Transverse colon (tissue), 4 donors: ENCODE measurements at regions not wholly inside any gene's neighbourhood (a gene's known extent, or its start where the extent isn't known, plus 50 kb on each side); places are given as distances from the start of the nearest gene placed in this dataset.
A peak's percentile ranks its signal among the peaks of the same experiment; 100 is the strongest.

Experiments
- DNase-seq: peaks from one replicate; pipeline ENCODE4 v3.0.0-alpha.2; 2019
- H3K27ac ChIP-seq, 4 donors: fragments of 200-600 bp; sonication (generic); 2 replicates each; pipeline ENCODE4 v1.5.1; 2016 to 2018; ENCODE audit warnings: inconsistent platforms in 4 of 4
- H3K27me3 ChIP-seq: fragments of 200-600 bp; sonication (generic); 2 replicates; pipeline ENCODE4 v1.5.1; 2017; ENCODE audit warnings: inconsistent platforms
- H3K36me3 ChIP-seq, 4 donors: fragments of 200-600 bp; sonication (generic); 2 replicates each; pipeline ENCODE4 v1.5.1; 2017 to 2019; ENCODE audit warnings: inconsistent platforms in 4 of 4
- H3K4me1 ChIP-seq, 4 donors: fragments of 200-600 bp; sonication (generic); 2 replicates each; pipeline ENCODE4 v1.5.1; 2017 to 2020; ENCODE audit warnings: inconsistent platforms in 4 of 4
- H3K4me3 ChIP-seq, 4 donors: fragments of 200-600 bp; sonication (generic); 1 replicate in 1 of 4; 2 replicates in 3 of 4; pipeline versions ENCODE4 v1.5.1 to v1.6.1; 2017 to 2019; ENCODE audit warnings: inconsistent platforms in 4 of 4
- H3K9me3 ChIP-seq, 2 donors: fragments of 200-600 bp; sonication (generic); 2 replicates each; pipeline ENCODE4 v1.5.1; 2017 to 2019; ENCODE audit warnings: inconsistent platforms in 2 of 2
- CTCF ChIP-seq, 5 experiments: fragments of 200-600 bp in 3 of 5; fragments of 450-650 bp in 2 of 5; sonication (generic) in 3 of 5; IDR thresholded peaks; 1 replicate in 2 of 5; 2 replicates in 3 of 5; pipeline ENCODE4 v1.5.1; 2016 to 2017; ENCODE audit warnings: antibody characterized with exemption in 5 of 5, inconsistent platforms in 3 of 5, mild to moderate bottlenecking in 2 of 5, moderate library complexity in 1 of 5
- EP300 ChIP-seq: sonication (generic); formaldehyde crosslinking; IDR thresholded peaks from one replicate; pipeline ENCODE4 v1.6.1; 2017; ENCODE audit warnings: antibody characterized with exemption, low read depth
- POLR2A ChIP-seq: fragments of 450-650 bp; IDR thresholded peaks from one replicate; pipeline ENCODE4 v1.6.1; 2016; ENCODE audit warnings: antibody characterized with exemption, mild to moderate bottlenecking, moderate library complexity
- POLR2AphosphoS5 ChIP-seq, 3 donors: sonication (generic); formaldehyde crosslinking; IDR thresholded peaks; one replicate each; pipeline ENCODE4 v1.6.1; 2016; ENCODE audit warnings: antibody characterized with exemption in 3 of 3
- WGBS, 2 donors: methylation state at CpG; one replicate each; pipeline ENCODE4 v1.1.5; 2018; ENCODE audit warnings: low coverage in 1 of 2; 5-methylcytosine and 5-hydroxymethylcytosine counted together
- in situ Hi-C, 4 donors: fragments of 200-750 bp; cut with MboI; loops; one replicate each; pipeline versions ENCODE4 v1.15.0 to v1.15.1; 2017; ENCODE audit warnings: low sequenced_read_pairs in 3 of 4, low pct_ligation_motif_present in 1 of 4, low pct_unique_long_range_greater_than_20kb in 1 of 4
- intact Hi-C: fragments of 100-400 bp; cut with DNase I; formaldehyde crosslinking; loops from one replicate; pipeline ENCODE4 v1.15.1; 2023; ENCODE audit warnings: low total_unique reads

- in situ Hi-C loops = no loop called here
- WGBS, 2 donors = 69 to 86% methylated on average over 1 of the region's 1 CpG
- no peaks in the 10 kb centered on the region for H3K36me3 ChIP-seq
- H3K9me3 ChIP-seq = no peaks in the 10 kb centered on the region
- no peak overlapping the region for H3K27ac ChIP-seq
- TF ChIP-seq EP300 = no peak
- TF ChIP-seq POLR2AphosphoS5 (IDR thresholded peaks at IDR 0.05) = no peak
- no peak for TF ChIP-seq CTCF (IDR thresholded peaks at IDR 0.05)
- TF ChIP-seq POLR2A = no peak
- no peaks in the 10 kb centered on the region for H3K27me3 ChIP-seq
- H3K4me3 ChIP-seq = no peak overlapping the region
- intact Hi-C loops = no loop called here
- no peak for DNase-seq
- H3K4me1 ChIP-seq = peaks cover 7 to 28% (median 14%) of the 10 kb centered on the region in 4 donors
Observed at GRCh38 chr6:11362564-11362963, 130.1 kb upstream of the NEDD9 start.

- DNase-seq = no peak
- Histone ChIP-seq H3K36me3 (no peaks in the 10 kb centered on the region), H3K4me3 (no peak overlapping the region), H3K4me1 (peaks cover 3 to 26% (median 12%) of the 10 kb centered on the region in 4 donors), H3K27ac (peak overlapping the region in 3 of 4 donors; percentile 7 to 34 (median 24)), H3K27me3 (no peaks in the 10 kb centered on the region), H3K9me3 (no peaks in the 10 kb centered on the region)
- 73 to 89% methylated on average over 4 of the region's 4 CpGs for WGBS, 2 donors
- in situ Hi-C loops = no loop called here
- intact Hi-C loops = no loop called here
- TF ChIP-seq POLR2AphosphoS5 (IDR thresholded peaks at IDR 0.05) = no peak
- no peak for TF ChIP-seq CTCF (IDR thresholded peaks at IDR 0.05)
- TF ChIP-seq POLR2A = no peak
- TF ChIP-seq EP300 = no peak
Observed at GRCh38 chr6:11358904-11359830, 126.7 kb upstream of the NEDD9 start.

GRCh38 chr6:11357285-11357684 lies 124.8 kb upstream of the NEDD9 start:
- peak overlapping the region; percentile 67 to 81 (median 73) for H3K27ac ChIP-seq
- intact Hi-C loops = no loop called here
- no peak for TF ChIP-seq CTCF (IDR thresholded peaks at IDR 0.05)
- TF ChIP-seq EP300 = no peak
- TF ChIP-seq POLR2A = no peak
- TF ChIP-seq POLR2AphosphoS5 (IDR thresholded peaks at IDR 0.05) = no peak
- H3K9me3 ChIP-seq = no peaks in the 10 kb centered on the region
- 82 to 92% methylated on average over 7 of the region's 7 CpGs for WGBS, 2 donors
- H3K4me1 ChIP-seq = peaks cover 3 to 29% (median 12%) of the 10 kb centered on the region in 4 donors
- H3K4me3 ChIP-seq = no peak overlapping the region
- no peaks in the 10 kb centered on the region for H3K27me3 ChIP-seq
- H3K36me3 ChIP-seq = no peaks in the 10 kb centered on the region
- DNase-seq = no peak
- in situ Hi-C loops = no loop called here

GRCh38 chr6:11356404-11357155 lies 124.1 kb upstream of the NEDD9 start:
- Histone ChIP-seq H3K4me3 (no peak overlapping the region), H3K36me3 (no peaks in the 10 kb centered on the region), H3K27me3 (no peaks in the 10 kb centered on the region), H3K9me3 (no peaks in the 10 kb centered on the region), H3K27ac (peak overlapping the region; percentile 67 to 81 (median 73)), H3K4me1 (peaks cover 3 to 29% (median 12%) of the 10 kb centered on the region in 4 donors)
- in situ Hi-C loops (no loop called here), intact Hi-C loops (no loop called here)
- WGBS, 2 donors = 64% methylated on average over 7 to 11 of the region's 11 CpGs
- TF ChIP-seq EP300 (no peak), POLR2AphosphoS5 (IDR thresholded peaks at IDR 0.05) (peak in 1 of 3 donors; percentile 27)
- peak; percentile 46 for DNase-seq
